Astrocyte (in vitro differentiated cells and primary cell): ENCODE measurements at regions not wholly inside any gene's neighbourhood (a gene's known extent, or its start where the extent isn't known, plus 50 kb on each side); places are given as distances from the start of the nearest gene placed in this dataset.

Experiments
- EZH2 ChIP-seq: IDR thresholded peaks from 2 replicates; pipeline ENCODE4 v1.6.1; 2012; ENCODE audit warnings: mild to moderate bottlenecking, low read length, inconsistent platforms; ENCODE audit not compliant: insufficient read depth
- TF ChIP-seq, protein P1 (sequence below): IDR thresholded peaks from 2 replicates; pipeline ENCODE4 v1.5.1; 2011; ENCODE audit warnings: low read depth, mild to moderate bottlenecking, inconsistent platforms, low read length, moderate library complexity; ENCODE audit not compliant: insufficient read depth

DNA sequence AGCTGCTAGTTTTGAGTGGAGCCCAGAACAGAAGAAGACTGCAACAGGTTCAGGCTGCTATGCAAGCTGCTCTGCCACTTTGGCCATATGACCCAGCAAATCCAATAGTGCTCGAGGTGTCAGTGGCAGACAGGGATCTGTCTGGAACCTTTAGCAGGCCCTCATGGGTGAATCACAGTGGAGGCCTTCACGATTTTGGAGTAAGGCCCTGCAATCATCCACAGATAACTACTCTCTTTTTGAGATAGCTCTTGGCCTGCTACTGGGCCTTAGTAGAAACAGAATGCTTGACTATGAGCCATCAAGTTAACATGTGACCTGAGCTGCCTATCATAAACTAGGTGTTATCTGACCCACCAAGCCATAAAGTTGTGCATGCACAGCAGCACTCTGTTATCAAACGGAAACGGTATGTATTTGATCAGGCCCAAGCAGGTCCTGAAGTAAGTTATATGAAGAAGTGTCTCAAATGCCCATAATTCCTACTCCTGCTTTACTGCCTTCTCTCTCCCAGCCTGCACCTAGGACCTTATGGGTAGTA lies 116.9 kb upstream of the CCDC196 start:
- TF ChIP-seq, protein P1, sequence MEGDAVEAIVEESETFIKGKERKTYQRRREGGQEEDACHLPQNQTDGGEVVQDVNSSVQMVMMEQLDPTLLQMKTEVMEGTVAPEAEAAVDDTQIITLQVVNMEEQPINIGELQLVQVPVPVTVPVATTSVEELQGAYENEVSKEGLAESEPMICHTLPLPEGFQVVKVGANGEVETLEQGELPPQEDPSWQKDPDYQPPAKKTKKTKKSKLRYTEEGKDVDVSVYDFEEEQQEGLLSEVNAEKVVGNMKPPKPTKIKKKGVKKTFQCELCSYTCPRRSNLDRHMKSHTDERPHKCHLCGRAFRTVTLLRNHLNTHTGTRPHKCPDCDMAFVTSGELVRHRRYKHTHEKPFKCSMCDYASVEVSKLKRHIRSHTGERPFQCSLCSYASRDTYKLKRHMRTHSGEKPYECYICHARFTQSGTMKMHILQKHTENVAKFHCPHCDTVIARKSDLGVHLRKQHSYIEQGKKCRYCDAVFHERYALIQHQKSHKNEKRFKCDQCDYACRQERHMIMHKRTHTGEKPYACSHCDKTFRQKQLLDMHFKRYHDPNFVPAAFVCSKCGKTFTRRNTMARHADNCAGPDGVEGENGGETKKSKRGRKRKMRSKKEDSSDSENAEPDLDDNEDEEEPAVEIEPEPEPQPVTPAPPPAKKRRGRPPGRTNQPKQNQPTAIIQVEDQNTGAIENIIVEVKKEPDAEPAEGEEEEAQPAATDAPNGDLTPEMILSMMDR: no peak
- no peak for TF ChIP-seq EZH2
